GM21423 (cell line): ENCODE measurements at regions not wholly inside any gene's neighbourhood (a gene's known extent, or its start where the extent isn't known, plus 50 kb on each side); places are given as distances from the start of the nearest gene placed in this dataset.

Experiments used
- ATAC-seq: cut with Tn5 transposase; IDR thresholded peaks from one replicate; pipeline ENCODE4 v1.9.1; 2021; ENCODE audit warnings: mild to moderate bottlenecking, moderate library complexity; ENCODE audit not compliant: unreplicated experiment

GRCh38 chr16:59210955-59211541, 476.9 kb upstream of the GOT2 start:
- ATAC-seq: no peak

GRCh38 chr16:59205403-59205802, 471.3 kb upstream of the GOT2 start:
- no peak for ATAC-seq

GRCh38 chr16:59204589-59204988, 470.5 kb upstream of the GOT2 start:
- ATAC-seq: no peak

- ATAC-seq: no peak
These were observed 468.2 kb upstream of the GOT2 start for GRCh38 chr16:59202233-59202862.

- no peak for ATAC-seq
These were observed 467.7 kb upstream of the GOT2 start for GRCh38 chr16:59201821-59202220.

GRCh38 chr16:59201160-59201559, 467.0 kb upstream of the GOT2 start:
- ATAC-seq: no peak

GRCh38 chr16:59198487-59198886, 464.4 kb upstream of the GOT2 start:
- ATAC-seq: no peak

GRCh38 chr16:59195242-59195641, 461.1 kb upstream of the GOT2 start:
- ATAC-seq: no peak

- no peak for ATAC-seq
These were observed 459.5 kb upstream of the GOT2 start for GRCh38 chr16:59193637-59194036.

GRCh38 chr16:59192551-59193199, 458.6 kb upstream of the GOT2 start:
- no peak for ATAC-seq

- ATAC-seq: no peak
These were observed 456.6 kb upstream of the GOT2 start for GRCh38 chr16:59190731-59191130.

- no peak for ATAC-seq
These were observed 453.9 kb upstream of the GOT2 start for GRCh38 chr16:59188029-59188428.

GRCh38 chr16:59181821-59182420, 447.8 kb upstream of the GOT2 start:
- no peak for ATAC-seq

- no peak for ATAC-seq
These were observed 446.0 kb upstream of the GOT2 start for GRCh38 chr16:59180083-59180476.

GRCh38 chr16:59179446-59180082, 445.4 kb upstream of the GOT2 start:
- ATAC-seq: no peak

- ATAC-seq: no peak
These were observed 439.3 kb upstream of the GOT2 start for GRCh38 chr16:59173408-59173831.

- no peak for ATAC-seq
These were observed 436.1 kb upstream of the GOT2 start for GRCh38 chr16:59170099-59170712.

GRCh38 chr16:59169168-59169567, 435.1 kb upstream of the GOT2 start:
- ATAC-seq: no peak

GRCh38 chr16:59168461-59169114, 434.5 kb upstream of the GOT2 start:
- ATAC-seq: no peak

GRCh38 chr16:59164461-59164860, 430.3 kb upstream of the GOT2 start:
- no peak for ATAC-seq
